ENCODE measurements at regions not wholly inside any gene's neighbourhood (a gene's known extent, or its start where the extent isn't known, plus 50 kb on each side); places are given as distances from the start of the nearest gene placed in this dataset.
"Not testable (repeated sequence)": the region's sequence is repeated elsewhere in the genome, so short reads cannot be mapped to it uniquely, and the experiment has no call there.

- not testable (repeated sequence) for DNase-seq, ATAC-seq, H3K9me3 Mint-ChIP-seq, H3K4me1 Mint-ChIP-seq, H3K4me3 Mint-ChIP-seq, H3K27ac Mint-ChIP-seq, H3K27me3 Mint-ChIP-seq
These were observed 763.3 kb downstream of the SPATA31A7 start for GRCh38 chr9:61953108-61953507.

- not testable (repeated sequence) for H3K27me3 Mint-ChIP-seq, H3K27ac Mint-ChIP-seq, H3K4me3 Mint-ChIP-seq, DNase-seq, H3K4me1 Mint-ChIP-seq, ATAC-seq, H3K9me3 Mint-ChIP-seq
These were observed 781.8 kb downstream of the SPATA31A7 start for GRCh38 chr9:61971635-61972034.

- not testable (repeated sequence) for ATAC-seq, H3K27me3 Mint-ChIP-seq, H3K4me3 Mint-ChIP-seq, DNase-seq, H3K9me3 Mint-ChIP-seq, H3K4me1 Mint-ChIP-seq, H3K27ac Mint-ChIP-seq
These were observed 784.7 kb downstream of the SPATA31A7 start for GRCh38 chr9:61974501-61974900.

- not testable (repeated sequence) for DNase-seq, H3K4me3 Mint-ChIP-seq, H3K9me3 Mint-ChIP-seq, ATAC-seq, H3K27me3 Mint-ChIP-seq, H3K4me1 Mint-ChIP-seq, H3K27ac Mint-ChIP-seq
These were observed 786.5 kb downstream of the SPATA31A7 start for GRCh38 chr9:61976318-61976717.

- not testable (repeated sequence) for H3K27ac Mint-ChIP-seq, H3K27me3 Mint-ChIP-seq, H3K9me3 Mint-ChIP-seq, ATAC-seq, DNase-seq, H3K4me3 Mint-ChIP-seq, H3K4me1 Mint-ChIP-seq
These were observed 792.9 kb downstream of the SPATA31A7 start for GRCh38 chr9:61982727-61983126.

- not testable (repeated sequence) for H3K9me3 Mint-ChIP-seq, H3K4me1 Mint-ChIP-seq, ATAC-seq, H3K27me3 Mint-ChIP-seq, DNase-seq, H3K4me3 Mint-ChIP-seq, H3K27ac Mint-ChIP-seq
These were observed 793.6 kb downstream of the SPATA31A7 start for GRCh38 chr9:61983441-61983840.

- DNase-seq, ATAC-seq, H3K4me3 Mint-ChIP-seq, H3K9me3 Mint-ChIP-seq, H3K27me3 Mint-ChIP-seq, H3K4me1 Mint-ChIP-seq, H3K27ac Mint-ChIP-seq: not testable (repeated sequence)
These were observed 794.1 kb downstream of the SPATA31A7 start for GRCh38 chr9:61983954-61984353.

- not testable (repeated sequence) for H3K27me3 Mint-ChIP-seq, ATAC-seq, H3K4me3 Mint-ChIP-seq, H3K9me3 Mint-ChIP-seq, H3K4me1 Mint-ChIP-seq, DNase-seq, H3K27ac Mint-ChIP-seq
These were observed 794.7 kb downstream of the SPATA31A7 start for GRCh38 chr9:61984513-61984912.

GRCh38 chr9:61992110-61992509 is 802.3 kb downstream of the SPATA31A7 start:
- not testable (repeated sequence) for H3K4me1 Mint-ChIP-seq, H3K27ac Mint-ChIP-seq, H3K27me3 Mint-ChIP-seq, ATAC-seq, H3K4me3 Mint-ChIP-seq, DNase-seq
- peaks cover 14 to 16% of the 10 kb centered on the region in 2 donors for H3K9me3 Mint-ChIP-seq

- not testable (repeated sequence) for H3K27me3 Mint-ChIP-seq, ATAC-seq, H3K9me3 Mint-ChIP-seq, H3K4me3 Mint-ChIP-seq, H3K4me1 Mint-ChIP-seq, H3K27ac Mint-ChIP-seq, DNase-seq
These were observed 842.6 kb downstream of the SPATA31A7 start for GRCh38 chr9:62032441-62032840.

GRCh38 chr9:62038260-62038659 is 848.4 kb downstream of the SPATA31A7 start:
- H3K27me3 Mint-ChIP-seq, H3K27ac Mint-ChIP-seq, H3K9me3 Mint-ChIP-seq, H3K4me3 Mint-ChIP-seq, H3K4me1 Mint-ChIP-seq, DNase-seq, ATAC-seq: not testable (repeated sequence)

GRCh38 chr9:62058155-62058554 is 868.3 kb downstream of the SPATA31A7 start:
- not testable (repeated sequence) for H3K4me1 Mint-ChIP-seq, H3K27me3 Mint-ChIP-seq, H3K9me3 Mint-ChIP-seq, H3K27ac Mint-ChIP-seq, H3K4me3 Mint-ChIP-seq, DNase-seq
- peak; percentile 35 for ATAC-seq

- not testable (repeated sequence) for H3K4me3 Mint-ChIP-seq, H3K9me3 Mint-ChIP-seq, ATAC-seq, DNase-seq, H3K27me3 Mint-ChIP-seq, H3K4me1 Mint-ChIP-seq, H3K27ac Mint-ChIP-seq
These were observed 881.2 kb downstream of the SPATA31A7 start for GRCh38 chr9:62071043-62071442.

GRCh38 chr9:62073401-62073800 is 883.6 kb downstream of the SPATA31A7 start:
- H3K4me3 Mint-ChIP-seq, ATAC-seq, H3K27me3 Mint-ChIP-seq, DNase-seq, H3K27ac Mint-ChIP-seq, H3K9me3 Mint-ChIP-seq, H3K4me1 Mint-ChIP-seq: not testable (repeated sequence)

GRCh38 chr9:62084245-62084644 is 894.4 kb downstream of the SPATA31A7 start:
- not testable (repeated sequence) for H3K27ac Mint-ChIP-seq

GRCh38 chr9:62095714-62096345 is 906.0 kb downstream of the SPATA31A7 start:
- ATAC-seq, H3K4me1 Mint-ChIP-seq, H3K9me3 Mint-ChIP-seq, H3K27me3 Mint-ChIP-seq, H3K27ac Mint-ChIP-seq, DNase-seq, H3K4me3 Mint-ChIP-seq: not testable (repeated sequence)

More at GRCh38 chr9:62084245-62084644, 894.4 kb downstream of the SPATA31A7 start:
- not testable (repeated sequence) for DNase-seq, H3K9me3 Mint-ChIP-seq, H3K4me3 Mint-ChIP-seq, ATAC-seq, H3K27me3 Mint-ChIP-seq, H3K4me1 Mint-ChIP-seq

- not testable (repeated sequence) for H3K27me3 Mint-ChIP-seq, DNase-seq, H3K4me3 Mint-ChIP-seq, ATAC-seq, H3K9me3 Mint-ChIP-seq, H3K27ac Mint-ChIP-seq, H3K4me1 Mint-ChIP-seq
These were observed 920.6 kb downstream of the SPATA31A7 start for GRCh38 chr9:62110486-62110885.
